Body of pancreas (tissue), 4 donors: ENCODE measurements at regions not wholly inside any gene's neighbourhood (a gene's known extent, or its start where the extent isn't known, plus 50 kb on each side); places are given as distances from the start of the nearest gene placed in this dataset.

Experiments used
- ATAC-seq: fragments of 150-250 bp; one replicate; pipeline ENCODE4 v1.9.1; 2016
- DNase-seq, 4 donors: peaks; one replicate each; pipeline ENCODE4 v3.0.0-alpha.2; 2019
- H3K27ac ChIP-seq, 4 donors: fragments of 200-600 bp; sonication (generic); 1 replicate in 3 of 4; 2 replicates in 1 of 4; pipeline versions ENCODE4 v1.5.1 to v1.6.1; 2016 to 2019; ENCODE audit warnings: mild to moderate bottlenecking in 1 of 4, mixed read lengths in 1 of 4, moderate library complexity in 1 of 4
- H3K27me3 ChIP-seq, 2 donors: fragments of 200-600 bp; sonication (generic); one replicate each; pipeline ENCODE4 v1.6.0; 2016; ENCODE audit warnings: mild to moderate bottlenecking in 1 of 2
- H3K36me3 ChIP-seq, 2 donors: fragments of 200-600 bp; sonication (generic); replicated peaks in 1 of 2; 2 replicates each; pipeline ENCODE4 v1.5.1; 2016; ENCODE audit warnings: low read depth in 2 of 2; ENCODE audit not compliant: insufficient read depth in 1 of 2
- H3K4me1 ChIP-seq: fragments of 200-600 bp; sonication (generic); one replicate; pipeline ENCODE4 v1.6.0; 2016
- H3K4me3 ChIP-seq, 2 donors: fragments of 200-600 bp; sonication (generic); 1 replicate in 1 of 2; 2 replicates in 1 of 2; pipeline ENCODE4 v1.5.1; 2016 to 2019
- H3K9me3 ChIP-seq, 3 donors: fragments of 200-600 bp; sonication (generic); 1 replicate in 2 of 3; 2 replicates in 1 of 3; pipeline ENCODE4 v1.5.1; 2016
- CTCF ChIP-seq, 7 experiments: fragments of 450-650 bp in 4 of 7; fragments of 200-600 bp in 3 of 7; sonication (generic) in 3 of 7; IDR thresholded peaks; one replicate each; pipeline ENCODE4 v1.5.1; 2016 to 2019; ENCODE audit warnings: antibody characterized with exemption in 7 of 7
- POLR2A ChIP-seq, 3 donors: fragments of 450-650 bp; IDR thresholded peaks; one replicate each; pipeline ENCODE4 v1.6.1; 2016; ENCODE audit warnings: antibody characterized with exemption in 3 of 3, mild to moderate bottlenecking in 2 of 3
- WGBS, 2 donors: methylation state at CpG; one replicate each; pipeline ENCODE4 v1.1.5; 2017; 5-methylcytosine and 5-hydroxymethylcytosine counted together
- intact Hi-C: fragments of 100-400 bp; cut with DNase I; formaldehyde crosslinking; loops from one replicate; pipeline ENCODE4 v1.15.1; 2023

DNA sequence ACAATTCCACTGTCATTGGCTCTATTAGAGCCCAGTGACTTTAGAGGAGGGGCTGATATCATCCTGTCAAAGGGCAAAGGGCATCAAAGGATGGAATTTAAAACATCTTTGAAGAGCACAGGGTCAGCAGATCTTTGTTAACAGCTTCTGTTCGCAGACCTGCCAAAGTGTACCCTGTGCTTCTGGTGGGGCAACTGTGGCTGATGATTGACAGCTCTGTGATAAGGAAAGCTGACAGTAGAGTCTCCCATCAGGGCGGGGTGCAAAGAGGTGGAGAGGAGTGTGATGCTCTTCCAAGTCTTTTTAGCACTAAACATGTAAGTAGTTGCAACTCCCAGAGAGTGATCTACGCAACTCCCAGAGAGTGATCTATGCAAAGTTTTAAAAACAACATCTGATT, 742.1 kb upstream of the SOX9 start:
- TF ChIP-seq POLR2A (IDR thresholded peaks at IDR 0.05) (no peak), CTCF (IDR thresholded peaks at IDR 0.05) (no peak)
- WGBS, 2 donors = 59 to 64% methylated on average over 3 of the region's 3 CpGs
- Histone ChIP-seq H3K4me3 (no peak overlapping the region), H3K27ac (no peak overlapping the region), H3K27me3 (no peaks in the 10 kb centered on the region), H3K36me3 (no peaks in the 10 kb centered on the region), H3K9me3 (no peaks in the 10 kb centered on the region), H3K4me1 (no peaks in the 10 kb centered on the region)
- ATAC-seq (no peak), DNase-seq (no peak)
- intact Hi-C loops = no loop called here

DNA sequence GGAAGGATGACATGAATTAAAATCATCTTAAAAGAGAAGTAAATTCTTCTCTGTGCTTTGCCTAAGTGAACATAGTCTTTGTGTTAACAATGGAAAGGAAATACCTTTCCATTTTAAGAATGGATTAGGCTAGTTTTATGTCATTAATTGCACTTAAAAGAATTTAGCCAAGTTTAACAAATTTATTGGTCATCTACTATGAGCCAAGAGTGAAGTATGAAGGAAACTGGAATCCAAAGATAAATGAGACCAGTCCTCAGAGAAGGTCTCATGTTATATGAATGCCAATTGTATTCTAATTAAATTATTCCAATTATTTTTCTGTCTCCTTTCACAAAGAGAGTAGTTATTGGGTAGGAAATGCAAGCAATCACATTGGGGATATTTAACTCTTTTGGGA, 741.3 kb upstream of the SOX9 start:
- no peaks in the 10 kb centered on the region for H3K9me3 ChIP-seq
- H3K4me3 ChIP-seq = no peak overlapping the region
- H3K27ac ChIP-seq = no peak overlapping the region
- DNase-seq (no peak), ATAC-seq (no peak)
- H3K36me3 ChIP-seq = no peaks in the 10 kb centered on the region
- H3K4me1 ChIP-seq = no peaks in the 10 kb centered on the region
- TF ChIP-seq CTCF (IDR thresholded peaks at IDR 0.05) = no peak
- TF ChIP-seq POLR2A (IDR thresholded peaks at IDR 0.05) = no peak
- no peaks in the 10 kb centered on the region for H3K27me3 ChIP-seq
- intact Hi-C loops = no loop called here

- ATAC-seq = no peak
- DNase-seq = no peak
- H3K27me3 ChIP-seq = no peaks in the 10 kb centered on the region
- H3K36me3 ChIP-seq = no peaks in the 10 kb centered on the region
- no peak overlapping the region for H3K27ac ChIP-seq
- intact Hi-C loops = no loop called here
- WGBS, 2 donors = 77 to 87% methylated on average over 3 of the region's 3 CpGs
- H3K9me3 ChIP-seq = no peaks in the 10 kb centered on the region
- H3K4me1 ChIP-seq = no peaks in the 10 kb centered on the region
- TF ChIP-seq POLR2A (IDR thresholded peaks at IDR 0.05) = no peak
- no peak for TF ChIP-seq CTCF (IDR thresholded peaks at IDR 0.05)
- no peak overlapping the region for H3K4me3 ChIP-seq
Measured at GRCh38 chr17:71380535-71380934, 740.3 kb upstream of the SOX9 start.

GRCh38 chr17:71380936-71381335, 739.9 kb upstream of the SOX9 start:
- WGBS, 2 donors = 73 to 85% methylated on average over 2 of the region's 2 CpGs
- intact Hi-C loops = no loop called here

More at GRCh38 chr17:71380936-71381335, 739.9 kb upstream of the SOX9 start:
- H3K4me1 ChIP-seq = no peaks in the 10 kb centered on the region
- H3K27ac ChIP-seq = no peak overlapping the region
- no peak overlapping the region for H3K4me3 ChIP-seq
- H3K27me3 ChIP-seq = no peaks in the 10 kb centered on the region
- no peaks in the 10 kb centered on the region for H3K9me3 ChIP-seq
- no peak for DNase-seq
- no peaks in the 10 kb centered on the region for H3K36me3 ChIP-seq
- TF ChIP-seq POLR2A (IDR thresholded peaks at IDR 0.05) (no peak), CTCF (IDR thresholded peaks at IDR 0.05) (no peak)
- ATAC-seq = no peak
